Breast epithelium (tissue), 3 donors: ENCODE measurements at regions not wholly inside any gene's neighbourhood (a gene's known extent, or its start where the extent isn't known, plus 50 kb on each side); places are given as distances from the start of the nearest gene placed in this dataset.

Source experiments
- CTCF ChIP-seq, 3 donors: fragments of 450-650 bp; IDR thresholded peaks; one replicate each; pipeline ENCODE4 v1.5.1; 2016 to 2017; ENCODE audit warnings: antibody characterized with exemption in 3 of 3, mild to moderate bottlenecking in 3 of 3, moderate library complexity in 3 of 3
- POLR2A ChIP-seq: fragments of 450-650 bp; IDR thresholded peaks from one replicate; pipeline ENCODE4 v1.6.1; 2016; ENCODE audit warnings: antibody characterized with exemption, mild to moderate bottlenecking, moderate library complexity
- POLR2AphosphoS5 ChIP-seq, 3 donors: sonication (generic); formaldehyde crosslinking; IDR thresholded peaks; one replicate each; pipeline ENCODE4 v1.6.1; 2017; ENCODE audit warnings: antibody characterized with exemption in 3 of 3

DNA sequence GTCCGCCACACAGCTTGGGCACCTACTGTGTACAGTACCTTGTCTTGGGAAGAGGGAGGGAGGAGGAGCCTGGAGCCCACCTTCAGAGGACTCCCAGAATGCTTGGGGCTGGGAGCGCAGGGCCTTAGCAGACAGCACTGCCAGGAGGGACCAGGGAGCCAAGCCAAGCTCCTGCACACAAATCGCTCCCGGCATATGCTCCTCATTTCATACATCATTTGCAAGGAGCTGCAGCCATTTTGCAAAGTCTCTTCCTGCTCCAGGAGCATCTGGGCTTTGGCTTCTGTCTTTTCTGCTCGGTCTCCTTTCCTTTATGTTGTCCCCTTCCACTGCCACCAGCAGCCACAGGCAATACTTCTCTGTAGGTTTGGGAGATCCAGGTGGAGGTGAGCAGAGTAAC is 175.2 kb upstream of the ZC3H12A start:
- no peak for TF ChIP-seq CTCF (IDR thresholded peaks at IDR 0.05)
- no peak for TF ChIP-seq POLR2A
- TF ChIP-seq POLR2AphosphoS5 (IDR thresholded peaks at IDR 0.05), result no peak
